ENCODE measurements at regions not wholly inside any gene's neighbourhood (a gene's known extent, or its start where the extent isn't known, plus 50 kb on each side); places are given as distances from the start of the nearest gene placed in this dataset.
"Not testable (repeated sequence)": the region's sequence is repeated elsewhere in the genome, so short reads cannot be mapped to it uniquely, and the experiment has no call there.

- TF ChIP-seq CTCF (IDR thresholded peaks at IDR 0.05 in 4 of 5, conservative IDR thresholded peaks at IDR 0.05 in 1 of 5); POLR2A (IDR thresholded peaks at IDR 0.05): not testable (repeated sequence)
Observed at GRCh38 chr6:137643210-137643609, 149.0 kb upstream of the OLIG3 start.
